ENCODE measurements at regions not wholly inside any gene's neighbourhood (a gene's known extent, or its start where the extent isn't known, plus 50 kb on each side); places are given as distances from the start of the nearest gene placed in this dataset.

DNA sequence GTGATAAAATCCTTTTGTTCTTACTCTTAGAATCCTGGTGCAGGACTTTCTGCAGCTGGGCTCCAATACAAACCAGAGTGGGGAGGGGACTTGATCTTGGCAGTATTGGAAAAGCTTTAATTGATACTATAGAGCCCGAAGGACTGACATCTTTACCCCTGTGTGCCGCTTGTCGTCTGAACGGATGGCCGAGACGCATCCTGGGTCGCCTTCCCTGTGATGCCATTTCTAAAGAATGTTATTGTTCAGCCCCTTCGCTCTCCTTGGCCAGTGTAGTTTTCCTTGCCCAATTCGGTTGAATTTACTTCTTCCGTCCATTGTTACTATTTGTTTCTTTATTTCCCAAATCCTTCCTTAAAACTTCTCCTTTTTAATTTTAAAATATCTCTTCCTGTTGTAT lies 80.9 kb downstream of the CLDN34 start:
- Histone ChIP-seq H3K4me3 (ENCODE audit: insufficient read depth, low read depth, low read length) (peak overlapping the region; percentile 5), H3K36me3 (ENCODE audit: insufficient read depth, low read length) (no peaks in the 10 kb centered on the region), H3K9me3 (ENCODE audit: insufficient read depth, low read depth, low read length) (no peaks in the 10 kb centered on the region), H3K79me2 (ENCODE audit: insufficient read depth, low read length) (peaks cover 29% of the 10 kb centered on the region), H3K27me3 (ENCODE audit: insufficient read depth, low read length) (no peaks in the 10 kb centered on the region), H3K9ac (ENCODE audit: low read length) (no peak overlapping the region), H3K27ac (ENCODE audit: low read depth, low read length) (no peak overlapping the region), H3K4me1 (ENCODE audit: insufficient read depth, low read length) (peaks cover 9% of the 10 kb centered on the region), H4K20me1 (ENCODE audit: insufficient read depth, low read length) (peaks cover 37% of the 10 kb centered on the region), H2AFZ (ENCODE audit: low read depth, low read length) (no peak overlapping the region), H3K4me2 (ENCODE audit: low read length) (peak overlapping the region; percentile 75)
- Mint-ChIP-seq H3K27ac (ENCODE audit: unreplicated experiment) (no peak overlapping the region), H3K36me3 (ENCODE audit: low read depth, unreplicated experiment) (peaks cover 6% of the 10 kb centered on the region), H3K9me3 (ENCODE audit: unreplicated experiment) (no peaks in the 10 kb centered on the region), H3K4me3 (ENCODE audit: unreplicated experiment) (no peak overlapping the region), H3K27me3 (ENCODE audit: low read depth, unreplicated experiment) (no peaks in the 10 kb centered on the region), H3K4me1 (ENCODE audit: low read depth, unreplicated experiment) (peaks cover 19% of the 10 kb centered on the region)
- DNase-seq (ENCODE audit: low read depth) (no peak), FAIRE-seq (no peak)
- TF ChIP-seq, protein P1, sequence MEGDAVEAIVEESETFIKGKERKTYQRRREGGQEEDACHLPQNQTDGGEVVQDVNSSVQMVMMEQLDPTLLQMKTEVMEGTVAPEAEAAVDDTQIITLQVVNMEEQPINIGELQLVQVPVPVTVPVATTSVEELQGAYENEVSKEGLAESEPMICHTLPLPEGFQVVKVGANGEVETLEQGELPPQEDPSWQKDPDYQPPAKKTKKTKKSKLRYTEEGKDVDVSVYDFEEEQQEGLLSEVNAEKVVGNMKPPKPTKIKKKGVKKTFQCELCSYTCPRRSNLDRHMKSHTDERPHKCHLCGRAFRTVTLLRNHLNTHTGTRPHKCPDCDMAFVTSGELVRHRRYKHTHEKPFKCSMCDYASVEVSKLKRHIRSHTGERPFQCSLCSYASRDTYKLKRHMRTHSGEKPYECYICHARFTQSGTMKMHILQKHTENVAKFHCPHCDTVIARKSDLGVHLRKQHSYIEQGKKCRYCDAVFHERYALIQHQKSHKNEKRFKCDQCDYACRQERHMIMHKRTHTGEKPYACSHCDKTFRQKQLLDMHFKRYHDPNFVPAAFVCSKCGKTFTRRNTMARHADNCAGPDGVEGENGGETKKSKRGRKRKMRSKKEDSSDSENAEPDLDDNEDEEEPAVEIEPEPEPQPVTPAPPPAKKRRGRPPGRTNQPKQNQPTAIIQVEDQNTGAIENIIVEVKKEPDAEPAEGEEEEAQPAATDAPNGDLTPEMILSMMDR (IDR thresholded peaks at IDR 0.05; ENCODE audit: insufficient read depth, low read depth, low read length), result no peak
- TF ChIP-seq EZH2 (IDR thresholded peaks at IDR 0.05; ENCODE audit: insufficient read depth, low read length), result no peak

DNA sequence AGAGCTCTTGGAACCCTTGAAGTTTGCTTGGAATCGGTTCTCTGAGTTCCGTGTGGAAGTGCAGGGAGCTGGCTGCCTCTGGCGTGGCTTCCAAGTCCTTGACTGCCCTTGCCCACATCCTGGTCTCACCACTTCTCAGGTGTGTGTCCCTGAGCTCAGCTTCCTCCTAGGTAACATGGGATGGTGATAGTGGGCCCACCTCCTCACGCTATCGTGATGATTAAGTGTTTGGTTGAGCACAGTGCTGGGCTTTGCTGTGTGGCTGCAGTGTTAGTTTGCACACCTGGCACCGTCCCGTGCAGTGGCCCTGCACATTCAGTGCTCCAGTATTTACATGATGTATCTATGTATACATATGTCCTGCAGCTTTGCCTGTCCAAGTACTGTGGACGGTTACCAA lies 81.5 kb downstream of the CLDN34 start:
- Histone ChIP-seq H2AFZ (ENCODE audit: low read depth, low read length) (no peak overlapping the region), H4K20me1 (ENCODE audit: insufficient read depth, low read length) (peaks cover 37% of the 10 kb centered on the region), H3K27me3 (ENCODE audit: insufficient read depth, low read length) (no peaks in the 10 kb centered on the region), H3K79me2 (ENCODE audit: insufficient read depth, low read length) (peaks cover 25% of the 10 kb centered on the region), H3K27ac (ENCODE audit: low read depth, low read length) (no peak overlapping the region), H3K4me3 (ENCODE audit: insufficient read depth, low read depth, low read length) (no peak overlapping the region), H3K36me3 (ENCODE audit: insufficient read depth, low read length) (no peaks in the 10 kb centered on the region), H3K9ac (ENCODE audit: low read length) (no peak overlapping the region), H3K9me3 (ENCODE audit: insufficient read depth, low read depth, low read length) (no peaks in the 10 kb centered on the region), H3K4me1 (ENCODE audit: insufficient read depth, low read length) (peaks cover 9% of the 10 kb centered on the region), H3K4me2 (ENCODE audit: low read length) (no peak overlapping the region)
- Mint-ChIP-seq H3K4me1 (ENCODE audit: low read depth, unreplicated experiment) (peaks cover 19% of the 10 kb centered on the region), H3K4me3 (ENCODE audit: unreplicated experiment) (no peak overlapping the region), H3K27me3 (ENCODE audit: low read depth, unreplicated experiment) (no peaks in the 10 kb centered on the region), H3K36me3 (ENCODE audit: low read depth, unreplicated experiment) (peaks cover 6% of the 10 kb centered on the region), H3K27ac (ENCODE audit: unreplicated experiment) (no peak overlapping the region), H3K9me3 (ENCODE audit: unreplicated experiment) (no peaks in the 10 kb centered on the region)
- FAIRE-seq (no peak), DNase-seq (ENCODE audit: low read depth) (no peak)
- TF ChIP-seq, protein P1 (IDR thresholded peaks at IDR 0.05; ENCODE audit: insufficient read depth, low read depth, low read length), result no peak
- no peak for TF ChIP-seq EZH2 (IDR thresholded peaks at IDR 0.05; ENCODE audit: insufficient read depth, low read length)

DNA sequence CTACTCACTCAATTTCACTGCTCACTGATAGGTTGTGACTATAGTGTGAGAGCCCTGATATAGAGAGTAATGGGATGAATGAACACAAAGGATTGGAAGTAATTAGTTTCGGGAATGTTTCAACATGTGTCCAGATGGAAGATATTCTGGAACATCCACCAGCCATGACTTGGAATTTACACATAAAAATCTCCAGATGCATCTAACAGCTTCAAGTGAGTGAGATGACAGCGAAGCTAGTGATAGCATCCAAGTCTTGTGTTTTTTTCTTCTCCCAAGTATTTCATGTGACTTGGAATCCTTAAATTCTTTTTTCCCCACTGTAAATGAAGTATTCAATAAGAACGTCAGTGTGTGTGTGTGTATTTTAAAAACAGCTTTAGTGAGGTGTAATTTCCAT lies 82.1 kb downstream of the CLDN34 start:
- H4K20me1 ChIP-seq (ENCODE audit: insufficient read depth, low read length), result peaks cover 36% of the 10 kb centered on the region
- peaks cover 19% of the 10 kb centered on the region for H3K4me1 Mint-ChIP-seq (ENCODE audit: low read depth, unreplicated experiment)
- H3K4me2 ChIP-seq (ENCODE audit: low read length), result no peak overlapping the region
- no peaks in the 10 kb centered on the region for H3K9me3 Mint-ChIP-seq (ENCODE audit: unreplicated experiment)
- peaks cover 25% of the 10 kb centered on the region for H3K79me2 ChIP-seq (ENCODE audit: insufficient read depth, low read length)
- TF ChIP-seq, protein P1 (IDR thresholded peaks at IDR 0.05; ENCODE audit: insufficient read depth, low read depth, low read length), result no peak
- no peak for TF ChIP-seq EZH2 (IDR thresholded peaks at IDR 0.05; ENCODE audit: insufficient read depth, low read length)
- peak; percentile 67 for FAIRE-seq
- no peak overlapping the region for H3K9ac ChIP-seq (ENCODE audit: low read length)
- H3K4me1 ChIP-seq (ENCODE audit: insufficient read depth, low read length), result peaks cover 9% of the 10 kb centered on the region
- DNase-seq (ENCODE audit: low read depth), result no peak
- no peaks in the 10 kb centered on the region for H3K9me3 ChIP-seq (ENCODE audit: insufficient read depth, low read depth, low read length)
- H3K27ac ChIP-seq (ENCODE audit: low read depth, low read length), result no peak overlapping the region
- peaks cover 4% of the 10 kb centered on the region for H3K36me3 Mint-ChIP-seq (ENCODE audit: low read depth, unreplicated experiment)
- H2AFZ ChIP-seq (ENCODE audit: low read depth, low read length), result no peak overlapping the region
- H3K27ac Mint-ChIP-seq (ENCODE audit: unreplicated experiment), result no peak overlapping the region
- no peaks in the 10 kb centered on the region for H3K27me3 ChIP-seq (ENCODE audit: insufficient read depth, low read length)
- no peak overlapping the region for H3K4me3 ChIP-seq (ENCODE audit: insufficient read depth, low read depth, low read length)
- H3K4me3 Mint-ChIP-seq (ENCODE audit: unreplicated experiment), result no peak overlapping the region
- H3K27me3 Mint-ChIP-seq (ENCODE audit: low read depth, unreplicated experiment), result no peaks in the 10 kb centered on the region
- no peaks in the 10 kb centered on the region for H3K36me3 ChIP-seq (ENCODE audit: insufficient read depth, low read length)
